Right lobe of liver (tissue), 4 donors: ENCODE measurements at regions not wholly inside any gene's neighbourhood (a gene's known extent, or its start where the extent isn't known, plus 50 kb on each side); places are given as distances from the start of the nearest gene placed in this dataset.

Experiments used
- CTCF ChIP-seq, 4 donors: fragments of 200-600 bp in 3 of 4; fragments of 450-650 bp in 1 of 4; IDR thresholded peaks; one replicate each; pipeline versions ENCODE4 v1.5.1 to v1.8.0; 2016 to 2022; ENCODE audit warnings: antibody characterized with exemption in 4 of 4, mild to moderate bottlenecking in 2 of 4
- POLR2A ChIP-seq: fragments of 450-650 bp; IDR thresholded peaks from one replicate; pipeline ENCODE4 v1.6.1; 2017; ENCODE audit warnings: antibody characterized with exemption, mild to moderate bottlenecking
- donor health status: DM: no; HTN: no; CAD: no.
- donor health status: DM: no; HTN: no; CAD: no.
- donor health status: DM: no; HTN: yes; CAD: no.

- TF ChIP-seq CTCF (IDR thresholded peaks at IDR 0.05): no peak
- TF ChIP-seq POLR2A: no peak
Observed at GRCh38 chr10:80709866-80710265, 172.2 kb downstream of the SH2D4B start.
